GM12873 (cell line): ENCODE measurements at regions not wholly inside any gene's neighbourhood (a gene's known extent, or its start where the extent isn't known, plus 50 kb on each side); places are given as distances from the start of the nearest gene placed in this dataset.

Source experiments
- CTCF ChIP-seq: IDR thresholded peaks from 2 replicates; pipeline ENCODE4 v1.5.1; 2012; ENCODE audit warnings: low read depth, mild to moderate bottlenecking, moderate library complexity, low read length, control low read depth; ENCODE audit not compliant: insufficient read depth; ENCODE audit errors: missing control alignments

GRCh38 chr2:47696478-47696831 lies 86.5 kb upstream of the MSH6 start:
- no peak for TF ChIP-seq CTCF

GRCh38 chr2:47695800-47696477 lies 87.0 kb upstream of the MSH6 start:
- TF ChIP-seq CTCF: no peak

GRCh38 chr2:47690132-47690531 lies 92.8 kb upstream of the MSH6 start:
- TF ChIP-seq CTCF: no peak

GRCh38 chr2:47688561-47688960 lies 94.4 kb upstream of the MSH6 start:
- TF ChIP-seq CTCF: no peak

- TF ChIP-seq CTCF: no peak
Measured at GRCh38 chr2:47687856-47688255, 95.1 kb upstream of the MSH6 start.

- no peak for TF ChIP-seq CTCF
Measured at GRCh38 chr2:47686018-47686417, 96.9 kb upstream of the MSH6 start.

- no peak for TF ChIP-seq CTCF
Measured at GRCh38 chr2:47682216-47682749, 100.7 kb upstream of the MSH6 start.
